Epithelial cell of proximal tubule (primary cell): ENCODE measurements at regions not wholly inside any gene's neighbourhood (a gene's known extent, or its start where the extent isn't known, plus 50 kb on each side); places are given as distances from the start of the nearest gene placed in this dataset.
A peak's percentile ranks its signal among the peaks of the same experiment; 100 is the strongest.

Source experiments
- DNase-seq: peaks from one replicate; pipeline ENCODE4 v3.0.0-alpha.2; 2011; ENCODE audit warnings: low read depth
- H3K4me3 ChIP-seq: 2 replicates; pipeline ENCODE4 v1.5.1; 2011; ENCODE audit warnings: low read depth, mild to moderate bottlenecking, low read length
- TF ChIP-seq, protein P1 (sequence below): conservative IDR thresholded peaks from 2 replicates; pipeline ENCODE4 v1.5.1; 2012; ENCODE audit warnings: low read depth, mild to moderate bottlenecking, low read length

DNA sequence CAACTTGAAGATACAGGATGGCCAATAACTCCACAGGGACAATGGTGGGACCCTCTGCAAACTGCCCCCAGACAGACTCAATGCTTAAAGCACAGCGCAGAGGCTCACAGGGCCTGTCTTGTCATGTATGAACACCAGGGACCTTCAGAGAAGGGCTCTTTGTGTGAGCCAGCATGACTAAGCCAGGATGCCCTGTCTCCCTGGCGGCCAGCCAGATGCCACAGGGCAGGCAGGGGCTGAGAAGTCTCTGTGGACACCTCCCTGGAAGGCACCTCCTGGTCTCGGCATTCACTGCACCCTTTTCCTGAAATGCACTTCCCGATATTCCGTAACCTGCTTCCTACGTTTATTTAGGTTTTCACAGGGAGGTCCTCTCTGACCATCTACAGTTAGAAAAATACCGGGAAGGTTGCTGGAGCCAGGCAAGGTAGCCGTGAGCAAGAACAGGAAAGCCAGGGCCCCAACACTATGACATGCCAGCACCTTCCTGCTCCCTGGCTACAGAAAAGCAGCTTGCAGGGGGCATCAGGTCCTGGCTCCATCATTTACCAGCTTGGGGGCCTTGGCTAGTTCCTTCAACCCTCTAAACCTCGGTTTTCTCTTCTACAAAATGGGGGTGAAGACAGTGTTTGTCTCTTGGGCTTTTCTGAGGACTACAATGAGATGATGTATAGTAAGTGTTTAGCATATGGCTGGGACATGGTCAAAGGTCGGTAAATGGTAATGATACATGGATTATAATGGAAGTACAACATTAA, 65.0 kb downstream of the PITPNM2 start:
- TF ChIP-seq, protein P1, sequence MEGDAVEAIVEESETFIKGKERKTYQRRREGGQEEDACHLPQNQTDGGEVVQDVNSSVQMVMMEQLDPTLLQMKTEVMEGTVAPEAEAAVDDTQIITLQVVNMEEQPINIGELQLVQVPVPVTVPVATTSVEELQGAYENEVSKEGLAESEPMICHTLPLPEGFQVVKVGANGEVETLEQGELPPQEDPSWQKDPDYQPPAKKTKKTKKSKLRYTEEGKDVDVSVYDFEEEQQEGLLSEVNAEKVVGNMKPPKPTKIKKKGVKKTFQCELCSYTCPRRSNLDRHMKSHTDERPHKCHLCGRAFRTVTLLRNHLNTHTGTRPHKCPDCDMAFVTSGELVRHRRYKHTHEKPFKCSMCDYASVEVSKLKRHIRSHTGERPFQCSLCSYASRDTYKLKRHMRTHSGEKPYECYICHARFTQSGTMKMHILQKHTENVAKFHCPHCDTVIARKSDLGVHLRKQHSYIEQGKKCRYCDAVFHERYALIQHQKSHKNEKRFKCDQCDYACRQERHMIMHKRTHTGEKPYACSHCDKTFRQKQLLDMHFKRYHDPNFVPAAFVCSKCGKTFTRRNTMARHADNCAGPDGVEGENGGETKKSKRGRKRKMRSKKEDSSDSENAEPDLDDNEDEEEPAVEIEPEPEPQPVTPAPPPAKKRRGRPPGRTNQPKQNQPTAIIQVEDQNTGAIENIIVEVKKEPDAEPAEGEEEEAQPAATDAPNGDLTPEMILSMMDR: no peak
- DNase-seq: peak; percentile 42
- H3K4me3 ChIP-seq: no peak overlapping the region

DNA sequence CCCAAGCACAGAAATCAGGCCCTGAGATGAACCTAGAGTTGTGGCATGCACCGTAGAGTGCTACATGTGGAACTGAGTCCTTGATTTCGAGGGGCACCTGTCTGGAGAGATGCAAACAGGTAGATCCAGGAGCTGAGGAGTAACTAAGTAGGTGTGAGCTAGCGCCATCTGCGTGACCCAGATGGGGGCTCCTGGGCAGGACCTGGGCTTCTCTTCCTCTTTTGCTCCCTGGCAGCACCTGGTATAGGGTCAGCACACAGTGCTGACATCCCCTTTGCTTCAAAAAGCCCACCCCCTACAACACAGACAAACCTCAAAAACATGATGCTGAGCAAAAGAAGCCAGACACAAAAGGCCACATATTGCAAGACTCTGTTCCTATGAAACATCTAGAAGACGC, 65.8 kb downstream of the PITPNM2 start:
- no peak overlapping the region for H3K4me3 ChIP-seq
- no peak for DNase-seq
- TF ChIP-seq, protein P1: no peak

DNA sequence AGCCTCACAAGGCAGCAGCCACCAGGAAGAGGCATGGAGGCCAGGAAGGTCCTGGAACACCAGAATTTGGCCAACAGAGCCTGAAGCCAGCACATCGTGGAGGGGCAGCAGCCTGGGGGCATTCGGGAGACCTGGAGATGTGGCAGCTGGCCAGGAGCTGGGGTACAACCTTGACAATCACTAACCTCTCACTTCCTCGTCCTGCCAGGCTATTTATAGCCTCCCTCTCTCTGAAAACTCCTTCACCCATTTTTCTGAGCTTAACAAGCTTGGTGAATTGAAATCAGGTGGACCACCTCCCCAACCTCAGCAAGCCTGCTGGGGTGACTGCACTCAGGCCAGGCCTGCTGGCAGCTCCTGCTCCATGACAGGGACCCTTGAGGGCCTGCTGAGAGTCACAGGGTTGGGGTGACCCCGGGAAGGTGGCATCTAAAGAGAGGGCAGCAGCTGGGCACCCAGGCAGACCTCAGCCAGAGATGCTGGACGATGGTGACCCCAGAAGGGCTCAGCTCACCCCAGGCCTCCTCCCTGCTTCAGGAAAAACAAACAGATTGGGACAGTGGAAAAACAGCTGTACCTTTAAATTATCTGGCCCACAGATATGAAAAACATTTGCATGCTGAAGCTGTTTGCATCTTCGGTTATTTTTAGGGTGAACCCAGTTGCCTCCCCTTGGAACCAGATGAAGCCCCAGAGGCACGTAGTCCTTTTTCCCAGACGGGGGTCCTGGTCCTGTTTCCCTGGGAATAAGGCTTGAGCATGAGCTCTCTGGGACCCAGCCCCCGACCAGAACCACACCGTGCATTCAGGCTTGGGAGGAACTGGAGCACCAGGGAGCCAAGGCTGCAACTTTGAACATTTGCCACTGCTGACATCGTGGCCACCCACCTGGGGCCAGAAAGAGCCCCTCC, 67.0 kb downstream of the PITPNM2 start:
- H3K4me3 ChIP-seq: no peak overlapping the region
- TF ChIP-seq, protein P1: no peak
- no peak for DNase-seq

DNA sequence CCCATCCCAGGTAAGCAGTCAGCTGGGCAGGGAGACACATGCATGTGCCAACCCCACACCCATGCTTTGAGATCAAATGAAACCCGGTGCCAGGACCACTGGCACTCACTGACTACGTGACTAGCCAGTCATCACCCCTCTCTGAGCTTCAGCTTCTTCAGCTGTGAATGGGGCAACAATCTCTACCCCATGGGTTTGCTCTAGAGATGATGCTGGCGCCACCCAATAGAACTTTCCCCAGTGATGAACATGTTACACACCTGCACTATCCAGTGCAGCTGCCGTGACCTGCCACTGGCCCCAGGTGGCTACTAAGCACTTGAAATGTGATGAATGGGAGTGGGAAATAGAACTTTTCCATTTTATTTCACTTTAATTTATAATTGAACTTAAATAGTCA, 70.3 kb downstream of the PITPNM2 start:
- TF ChIP-seq, protein P1: no peak

DNA sequence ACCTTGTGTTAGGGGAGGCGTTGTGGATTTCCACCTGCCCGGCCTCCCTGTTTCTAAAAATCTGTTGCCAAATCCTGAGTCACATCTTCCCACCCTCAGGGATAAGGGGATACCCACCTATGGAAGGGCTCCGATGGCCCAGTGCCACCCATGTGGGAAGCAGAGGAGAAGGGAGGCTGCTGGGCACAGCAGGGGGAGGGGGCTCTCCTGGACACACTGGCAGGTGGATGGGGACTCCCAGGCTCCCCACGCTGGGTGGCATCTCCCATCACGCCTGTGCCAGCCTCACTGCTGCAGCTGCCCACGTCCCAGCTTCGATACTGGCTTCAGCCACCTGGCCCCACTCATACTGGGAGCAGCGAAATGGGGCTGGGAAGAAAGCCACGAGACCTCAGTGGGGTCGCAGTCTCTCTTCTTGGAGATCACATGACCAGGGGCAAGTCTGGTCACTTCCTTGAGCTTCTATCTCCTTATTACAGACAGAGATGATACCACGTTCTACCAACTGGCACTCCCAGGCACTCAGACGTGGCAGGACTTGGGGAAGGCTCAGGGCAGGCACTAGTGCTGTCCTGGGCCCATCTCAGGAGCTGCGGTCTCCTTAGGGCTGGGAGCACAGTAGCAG, 72.2 kb downstream of the PITPNM2 start:
- TF ChIP-seq, protein P1: no peak
- H3K4me3 ChIP-seq: no peak overlapping the region
- DNase-seq: no peak

More for the DNA sequence above, 70.3 kb downstream of the PITPNM2 start:
- DNase-seq: no peak
- no peak overlapping the region for H3K4me3 ChIP-seq

DNA sequence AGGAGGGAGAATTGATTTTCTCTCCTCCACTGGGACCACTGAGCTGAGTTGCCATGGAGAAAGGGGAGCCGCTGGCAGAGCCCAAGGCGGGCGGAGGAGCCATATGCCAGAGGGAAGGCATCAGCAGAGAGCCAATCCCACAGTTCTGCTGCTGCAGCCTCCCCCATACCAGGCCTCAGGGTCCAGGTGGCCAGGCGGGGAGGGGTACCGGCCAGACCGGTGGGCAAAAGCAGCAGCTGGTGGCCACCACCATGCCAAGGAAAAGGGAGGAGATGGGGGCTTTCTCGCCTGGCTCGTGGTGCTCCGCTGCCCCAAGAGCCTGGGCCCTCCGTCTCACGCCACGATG, 72.8 kb downstream of the PITPNM2 start:
- H3K4me3 ChIP-seq: no peak overlapping the region
- TF ChIP-seq, protein P1: no peak
- DNase-seq: no peak
